IMR-90 (cell line): ENCODE measurements at regions not wholly inside any gene's neighbourhood (a gene's known extent, or its start where the extent isn't known, plus 50 kb on each side); places are given as distances from the start of the nearest gene placed in this dataset.

Experiments used
- ATAC-seq: fragments of 200-7000 bp; cut with Tn5 transposase; 2 replicates; pipeline ENCODE4 v1.9.1; 2020; ENCODE audit warnings: low read depth, mild to moderate bottlenecking, moderate library complexity
- BruUV-seq: library from RNA; stranded (reverse); fragments of 400-500 nt; replicated peaks from 2 replicates; lab custom pipeline; 2021; lab: Mats Ljungman, UMichigan
- CTCF ChIA-PET: fragments of 300-600 bp; formaldehyde crosslinking; extraction: SDS; loops from one replicate; lab custom pipeline; 2021; ENCODE audit warnings: antibody characterized with exemption; lab: Yijun Ruan, JAX
- POLR2A ChIA-PET: fragments of 300-600 bp; sonication (Branson Sonifier 250); formaldehyde crosslinking; loops from one replicate; lab custom pipeline; 2022; ENCODE audit warnings: antibody characterized with exemption; ENCODE audit not compliant: unreplicated experiment; lab: Charles Lee
- DNase-seq: peaks from one replicate; pipeline ENCODE4 v3.0.0; 2013
- H2AFZ ChIP-seq: replicated peaks from 2 replicates; pipeline ENCODE3; 2013; ENCODE audit warnings: low read length, mild to moderate bottlenecking; ENCODE audit not compliant: poor library complexity
- H2AK5ac ChIP-seq: 2 replicates; pipeline ENCODE4 v1.6.1; 2013; ENCODE audit warnings: low read depth, low read length, inconsistent platforms
- H2AK9ac ChIP-seq: replicated peaks from 2 replicates; pipeline ENCODE3; 2013; ENCODE audit warnings: mild to moderate bottlenecking, low read depth, low read length, moderate library complexity; ENCODE audit not compliant: poor library complexity
- H2BK120ac ChIP-seq: 2 replicates; pipeline ENCODE4 v1.6.1; 2013; ENCODE audit warnings: low read depth, low read length, inconsistent platforms
- H2BK15ac ChIP-seq: 3 replicates; pipeline ENCODE4 v1.6.1; 2013; ENCODE audit warnings: low read depth, low read length, inconsistent platforms
- H2BK20ac ChIP-seq: 2 replicates; pipeline ENCODE4 v1.6.1; 2013; ENCODE audit warnings: low read depth, mild to moderate bottlenecking, inconsistent platforms, low read length, moderate library complexity
- H2BK5ac ChIP-seq: 2 replicates; pipeline ENCODE4 v1.6.1; 2013; ENCODE audit warnings: mild to moderate bottlenecking, low read depth, low read length, inconsistent platforms; ENCODE audit not compliant: poor library complexity, severe bottlenecking
- H3K14ac ChIP-seq: replicated peaks from 2 replicates; pipeline ENCODE4 v1.6.1; 2013; ENCODE audit warnings: low read depth, low read length, inconsistent platforms
- H3K18ac ChIP-seq: 2 replicates; pipeline ENCODE4 v1.6.1; 2013; ENCODE audit warnings: low read depth, low read length, control low read depth
- H3K23ac ChIP-seq: 2 replicates; pipeline ENCODE4 v1.6.1; 2013; ENCODE audit warnings: low read depth, low read length, inconsistent platforms
- H3K27ac ChIP-seq: 2 replicates; pipeline ENCODE4 v1.5.1; 2013; ENCODE audit warnings: mild to moderate bottlenecking, control low read depth, low read length; ENCODE audit not compliant: insufficient read depth
- H3K27me3 ChIP-seq: 2 replicates; pipeline ENCODE4 v1.6.1; 2013; ENCODE audit warnings: low read length; ENCODE audit not compliant: control insufficient read depth, insufficient read depth
- H3K36me3 ChIP-seq: 2 replicates; pipeline ENCODE4 v1.6.1; 2013; ENCODE audit warnings: low read length, mixed read lengths; ENCODE audit not compliant: control insufficient read depth, insufficient read depth
- H3K4ac ChIP-seq: 2 replicates; pipeline ENCODE4 v1.6.1; 2013; ENCODE audit warnings: low read depth, low read length, inconsistent platforms
- H3K4me1 ChIP-seq: 2 replicates; pipeline ENCODE4 v1.6.1; 2013; ENCODE audit warnings: low read length, mixed read lengths; ENCODE audit not compliant: control insufficient read depth, insufficient read depth
- H3K4me2 ChIP-seq: 2 replicates; pipeline ENCODE4 v1.6.1; 2013; ENCODE audit warnings: low read depth, mild to moderate bottlenecking, control low read depth, low read length, moderate library complexity
- H3K4me3 ChIP-seq: 2 replicates; pipeline ENCODE4 v1.5.1; 2013; ENCODE audit warnings: low read depth, mild to moderate bottlenecking, control low read depth, low read length, moderate library complexity; ENCODE audit not compliant: insufficient read depth
- H3K56ac ChIP-seq: 2 replicates; pipeline ENCODE4 v1.6.1; 2013; ENCODE audit warnings: low read length, inconsistent platforms; ENCODE audit not compliant: insufficient read depth; ENCODE audit errors: extremely low read depth
- H3K79me1 ChIP-seq, 2 experiments: 2 replicates each; pipeline ENCODE4 v1.6.1; 2013; ENCODE audit warnings: low read length in 2 of 2, inconsistent platforms in 1 of 2, low read depth in 1 of 2
- H3K9ac ChIP-seq: 2 replicates; pipeline ENCODE4 v1.6.1; 2013; ENCODE audit warnings: low read depth, low read length, control low read depth
- H3K9me1 ChIP-seq: 2 replicates; pipeline ENCODE4 v1.6.1; 2013; ENCODE audit warnings: low read length, inconsistent platforms; ENCODE audit not compliant: insufficient read depth
- H3K9me3 ChIP-seq: 2 replicates; pipeline ENCODE4 v1.6.1; 2013; ENCODE audit warnings: low read length; ENCODE audit not compliant: control insufficient read depth, insufficient read depth
- H4K20me1 ChIP-seq: 2 replicates; pipeline ENCODE4 v1.6.1; 2013; ENCODE audit warnings: low read length, inconsistent platforms; ENCODE audit not compliant: insufficient read depth
- H4K5ac ChIP-seq: 2 replicates; pipeline ENCODE4 v1.6.1; 2013; ENCODE audit warnings: mild to moderate bottlenecking, low read depth, low read length, control low read depth
- H4K8ac ChIP-seq, 2 experiments: 2 replicates each; pipeline ENCODE4 v1.6.1; 2013; ENCODE audit warnings: low read depth in 2 of 2, low read length in 2 of 2, control low read depth in 1 of 2, inconsistent platforms in 1 of 2
- H4K91ac ChIP-seq: 2 replicates; pipeline ENCODE4 v1.6.1; 2013; ENCODE audit warnings: low read depth, low read length, inconsistent platforms; ENCODE audit not compliant: insufficient read depth
- BHLHE40 ChIP-seq: fragments of 150-350 bp; IDR thresholded peaks from 2 replicates; pipeline ENCODE4 v1.6.1; 2016; ENCODE audit warnings: mild to moderate bottlenecking, low read depth, low read length
- CEBPB ChIP-seq: IDR thresholded peaks from 2 replicates; pipeline ENCODE4 v1.6.1; 2012; ENCODE audit warnings: low read depth, low read length, improper control_type of control experiment
- CHD1 ChIP-seq: IDR thresholded peaks from 2 replicates; pipeline ENCODE4 v1.6.1; 2012; ENCODE audit warnings: low read depth, low read length, improper control_type of control experiment
- MAZ ChIP-seq: IDR thresholded peaks from 2 replicates; pipeline ENCODE4 v1.6.1; 2012; ENCODE audit warnings: low read depth, mild to moderate bottlenecking, low read length, improper control_type of control experiment, moderate library complexity, borderline replicate concordance
- MXI1 ChIP-seq: IDR thresholded peaks from 2 replicates; pipeline ENCODE4 v1.6.1; 2012; ENCODE audit warnings: low read depth, mild to moderate bottlenecking, low read length, moderate library complexity, borderline replicate concordance
- NFE2L2 ChIP-seq: fragments of 150-350 bp; IDR thresholded peaks from 2 replicates; pipeline ENCODE4 v1.6.1; 2016; ENCODE audit warnings: low read depth, mild to moderate bottlenecking, low read length
- POLR2A ChIP-seq: IDR thresholded peaks from 2 replicates; pipeline ENCODE4 v1.6.1; 2012; ENCODE audit warnings: mild to moderate bottlenecking, low read depth, low read length
- RCOR1 ChIP-seq: IDR thresholded peaks from 2 replicates; pipeline ENCODE4 v1.6.1; 2012; ENCODE audit warnings: mild to moderate bottlenecking, low read length, improper control_type of control experiment; ENCODE audit not compliant: insufficient replicate concordance
- RFX5 ChIP-seq: IDR thresholded peaks from 2 replicates; pipeline ENCODE4 v1.8.0; 2012; ENCODE audit warnings: low read depth, mild to moderate bottlenecking, low read length, moderate library complexity
- SMC3 ChIP-seq: fragments of 150-350 bp; IDR thresholded peaks from 2 replicates; pipeline ENCODE4 v1.6.1; 2016; ENCODE audit warnings: low read depth, mild to moderate bottlenecking, antibody characterized with exemption, low read length, moderate library complexity
- WGBS, 2 experiments: methylation state at CpG; one replicate each; pipeline versions ENCODE4 v1.1.5 to v1.1.7; 2013; ENCODE audit warnings: missing lambda C conversion rate in 2 of 2; ENCODE audit not compliant: insufficient read length in 1 of 2; ENCODE audit errors: extremely low coverage in 2 of 2; 5-methylcytosine and 5-hydroxymethylcytosine counted together
- dilution Hi-C: fragments of 300-500 bp; cut with HindIII; formaldehyde crosslinking; loops from one replicate; pipeline ENCODE4 v1.14.3; 2018; ENCODE audit warnings: low sequenced_read_pairs; ENCODE audit not compliant: unreplicated experiment
- in situ Hi-C: fragments of 300-500 bp; cut with MboI; formaldehyde crosslinking; loops from 3 replicates; pipeline ENCODE4 v1.14.3; 2019; ENCODE audit warnings: low sequenced_read_pairs, inconsistent platforms, mixed read lengths
- intact Hi-C: fragments of 100-400 bp; cut with micrococcal nuclease; formaldehyde crosslinking; loops from 2 replicates; pipeline ENCODE4 v1.10.0; 2022
- TF ChIP-seq, protein P1 (sequence below): fragments of 150-350 bp; IDR thresholded peaks from 2 replicates; pipeline ENCODE4 v1.6.1; 2017; ENCODE audit warnings: mild to moderate bottlenecking, antibody characterized with exemption, low read length, low read depth
- TF ChIP-seq, protein P2 (sequence below): conservative IDR thresholded peaks from 2 replicates; pipeline ENCODE4 v1.5.1; 2012; ENCODE audit warnings: mild to moderate bottlenecking, low read depth, low read length, improper control_type of control experiment
- TF ChIP-seq, protein P3 (sequence below): fragments of 150-350 bp; IDR thresholded peaks from 2 replicates; pipeline ENCODE4 v1.6.1; 2016; ENCODE audit warnings: low read depth, mild to moderate bottlenecking, low read length, moderate library complexity, borderline replicate concordance

DNA sequence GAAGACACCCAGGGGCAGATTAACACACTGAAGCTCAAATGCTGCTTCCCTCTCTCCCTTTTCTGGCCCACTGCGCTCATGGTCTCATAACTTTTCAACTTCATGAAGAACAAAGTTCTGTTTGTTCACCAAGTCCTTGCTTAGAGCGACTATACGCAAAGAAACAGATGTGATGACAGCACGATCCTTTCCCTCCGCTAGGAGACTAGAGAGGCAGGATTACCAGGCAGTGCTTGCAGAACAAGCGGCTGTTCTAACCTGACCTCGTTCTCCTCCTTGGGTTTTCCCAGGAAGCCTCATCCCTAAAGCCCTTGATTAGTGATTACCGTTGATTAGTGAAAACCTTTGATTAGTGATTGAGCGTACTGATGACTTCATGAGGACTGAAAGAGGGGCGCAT, 649.9 kb downstream of the IRX1 start:
- no peak overlapping the region for H3K14ac ChIP-seq
- no peak overlapping the region for H2AK9ac ChIP-seq
- H4K8ac ChIP-seq: no peak overlapping the region
- 40% methylated on average over 1 of the region's 10 CpGs; no CpG with 5 or more reads in 1 of the 2 experiments for WGBS, 2 experiments
- peaks cover 14% of the 10 kb centered on the region for H3K9me3 ChIP-seq
- DNase-seq (no peak), ATAC-seq (no peak)
- no peak overlapping the region for H3K4me2 ChIP-seq
- H4K20me1 ChIP-seq: no peaks in the 10 kb centered on the region
- no peak overlapping the region for H4K91ac ChIP-seq
- H3K9me1 ChIP-seq: no peaks in the 10 kb centered on the region
- ChIA-PET POLR2A (no interaction called here), CTCF (no interaction called here)
- H3K56ac ChIP-seq: no peak overlapping the region
- H3K36me3 ChIP-seq: no peaks in the 10 kb centered on the region
- H3K9ac ChIP-seq: no peak overlapping the region
- no peak overlapping the region for H3K23ac ChIP-seq
- no peak overlapping the region for H4K5ac ChIP-seq
- no peak overlapping the region for H3K4me3 ChIP-seq
- intact Hi-C loops (no loop called here), dilution Hi-C loops (no loop called here), in situ Hi-C loops (no loop called here)
- no peaks in the 10 kb centered on the region for H3K4me1 ChIP-seq
- TF ChIP-seq MAZ: no peak
- no peak for TF ChIP-seq MXI1
- no peak for TF ChIP-seq CHD1
- TF ChIP-seq POLR2A: no peak
- TF ChIP-seq RCOR1: no peak
- no peak for TF ChIP-seq CEBPB
- TF ChIP-seq, protein P1, sequence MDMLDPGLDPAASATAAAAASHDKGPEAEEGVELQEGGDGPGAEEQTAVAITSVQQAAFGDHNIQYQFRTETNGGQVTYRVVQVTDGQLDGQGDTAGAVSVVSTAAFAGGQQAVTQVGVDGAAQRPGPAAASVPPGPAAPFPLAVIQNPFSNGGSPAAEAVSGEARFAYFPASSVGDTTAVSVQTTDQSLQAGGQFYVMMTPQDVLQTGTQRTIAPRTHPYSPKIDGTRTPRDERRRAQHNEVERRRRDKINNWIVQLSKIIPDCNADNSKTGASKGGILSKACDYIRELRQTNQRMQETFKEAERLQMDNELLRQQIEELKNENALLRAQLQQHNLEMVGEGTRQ: no peak
- no peak for TF ChIP-seq BHLHE40
- TF ChIP-seq NFE2L2: no peak
- TF ChIP-seq, protein P2, sequence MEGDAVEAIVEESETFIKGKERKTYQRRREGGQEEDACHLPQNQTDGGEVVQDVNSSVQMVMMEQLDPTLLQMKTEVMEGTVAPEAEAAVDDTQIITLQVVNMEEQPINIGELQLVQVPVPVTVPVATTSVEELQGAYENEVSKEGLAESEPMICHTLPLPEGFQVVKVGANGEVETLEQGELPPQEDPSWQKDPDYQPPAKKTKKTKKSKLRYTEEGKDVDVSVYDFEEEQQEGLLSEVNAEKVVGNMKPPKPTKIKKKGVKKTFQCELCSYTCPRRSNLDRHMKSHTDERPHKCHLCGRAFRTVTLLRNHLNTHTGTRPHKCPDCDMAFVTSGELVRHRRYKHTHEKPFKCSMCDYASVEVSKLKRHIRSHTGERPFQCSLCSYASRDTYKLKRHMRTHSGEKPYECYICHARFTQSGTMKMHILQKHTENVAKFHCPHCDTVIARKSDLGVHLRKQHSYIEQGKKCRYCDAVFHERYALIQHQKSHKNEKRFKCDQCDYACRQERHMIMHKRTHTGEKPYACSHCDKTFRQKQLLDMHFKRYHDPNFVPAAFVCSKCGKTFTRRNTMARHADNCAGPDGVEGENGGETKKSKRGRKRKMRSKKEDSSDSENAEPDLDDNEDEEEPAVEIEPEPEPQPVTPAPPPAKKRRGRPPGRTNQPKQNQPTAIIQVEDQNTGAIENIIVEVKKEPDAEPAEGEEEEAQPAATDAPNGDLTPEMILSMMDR: no peak
- no peak for TF ChIP-seq SMC3
- TF ChIP-seq, protein P3, sequence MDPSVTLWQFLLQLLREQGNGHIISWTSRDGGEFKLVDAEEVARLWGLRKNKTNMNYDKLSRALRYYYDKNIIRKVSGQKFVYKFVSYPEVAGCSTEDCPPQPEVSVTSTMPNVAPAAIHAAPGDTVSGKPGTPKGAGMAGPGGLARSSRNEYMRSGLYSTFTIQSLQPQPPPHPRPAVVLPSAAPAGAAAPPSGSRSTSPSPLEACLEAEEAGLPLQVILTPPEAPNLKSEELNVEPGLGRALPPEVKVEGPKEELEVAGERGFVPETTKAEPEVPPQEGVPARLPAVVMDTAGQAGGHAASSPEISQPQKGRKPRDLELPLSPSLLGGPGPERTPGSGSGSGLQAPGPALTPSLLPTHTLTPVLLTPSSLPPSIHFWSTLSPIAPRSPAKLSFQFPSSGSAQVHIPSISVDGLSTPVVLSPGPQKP: no peak
- TF ChIP-seq RFX5: no peak
- no peak overlapping the region for H2BK15ac ChIP-seq
- H2AK5ac ChIP-seq: no peak overlapping the region
- no peak overlapping the region for H3K4ac ChIP-seq
- H3K27me3 ChIP-seq: no peaks in the 10 kb centered on the region
- no peak overlapping the region for H2AFZ ChIP-seq
- no peak overlapping the region for H2BK20ac ChIP-seq
- no peak overlapping the region for H2BK120ac ChIP-seq
- BruUV-seq: no TSS peak
- no peak overlapping the region for H2BK5ac ChIP-seq
- no peak overlapping the region for H3K27ac ChIP-seq
- H3K79me1 ChIP-seq: no peaks in the 10 kb centered on the region
- H3K18ac ChIP-seq: no peak overlapping the region
